HG03575 (cell line): ENCODE measurements at regions not wholly inside any gene's neighbourhood (a gene's known extent, or its start where the extent isn't known, plus 50 kb on each side); places are given as distances from the start of the nearest gene placed in this dataset.
"Not testable (repeated sequence)": the region's sequence is repeated elsewhere in the genome, so short reads cannot be mapped to it uniquely, and the experiment has no call there.

Experiments used
- ATAC-seq: cut with Tn5 transposase; IDR thresholded peaks from one replicate; pipeline ENCODE4 v1.9.1; 2021; ENCODE audit not compliant: unreplicated experiment, insufficient number of reproducible peaks, low FRiP score; ENCODE audit errors: extremely low read depth

GRCh38 chr14:50031602-50032313 is 84.6 kb downstream of the VCPKMT start:
- ATAC-seq: no peak

GRCh38 chr14:50032462-50033167 is 83.8 kb downstream of the VCPKMT start:
- ATAC-seq: not testable (repeated sequence)

- ATAC-seq: no peak
These were observed 81.2 kb downstream of the VCPKMT start for GRCh38 chr14:50035214-50035613.

- no peak for ATAC-seq
These were observed 80.2 kb downstream of the VCPKMT start for GRCh38 chr14:50036211-50036610.

- ATAC-seq: no peak
These were observed 79.7 kb downstream of the VCPKMT start for GRCh38 chr14:50036637-50037036.

- no peak for ATAC-seq
These were observed 79.1 kb downstream of the VCPKMT start for GRCh38 chr14:50037240-50037639.

GRCh38 chr14:50037852-50038251 is 78.5 kb downstream of the VCPKMT start:
- no peak for ATAC-seq

GRCh38 chr14:50038398-50039119 is 77.8 kb downstream of the VCPKMT start:
- peak; percentile 81 for ATAC-seq

GRCh38 chr14:50039120-50039517 is 77.3 kb downstream of the VCPKMT start:
- no peak for ATAC-seq

- ATAC-seq: no peak
These were observed 76.5 kb downstream of the VCPKMT start for GRCh38 chr14:50039734-50040400.

- ATAC-seq: no peak
These were observed 76.0 kb downstream of the VCPKMT start for GRCh38 chr14:50040401-50040775.

GRCh38 chr14:50040895-50041465 is 75.4 kb downstream of the VCPKMT start:
- ATAC-seq: no peak

GRCh38 chr14:50041980-50042379 is 74.4 kb downstream of the VCPKMT start:
- ATAC-seq: no peak

- ATAC-seq: no peak
These were observed 72.2 kb downstream of the VCPKMT start for GRCh38 chr14:50044042-50044651.

GRCh38 chr14:50045039-50045711 is 71.2 kb downstream of the VCPKMT start:
- ATAC-seq: no peak

GRCh38 chr14:50045837-50046236 is 70.5 kb downstream of the VCPKMT start:
- no peak for ATAC-seq

GRCh38 chr14:50047274-50047676 is 69.1 kb downstream of the VCPKMT start:
- ATAC-seq: peak; percentile 49

GRCh38 chr14:50049093-50049492 is 67.3 kb downstream of the VCPKMT start:
- ATAC-seq: no peak
